Upper lobe of right lung (tissue), 1 donor: ENCODE measurements at regions not wholly inside any gene's neighbourhood (a gene's known extent, or its start where the extent isn't known, plus 50 kb on each side); places are given as distances from the start of the nearest gene placed in this dataset.
"Not testable (repeated sequence)": the region's sequence is repeated elsewhere in the genome, so short reads cannot be mapped to it uniquely, and the experiment has no call there.

ENCODE experiments used
- ATAC-seq: fragments of 200-7000 bp; cut with Tn5 transposase; one replicate; pipeline ENCODE4 v1.9.1; 2020; ENCODE audit warnings: mild to moderate bottlenecking, moderate library complexity
- DNase-seq: peaks from one replicate; pipeline ENCODE4 v3.0.0-alpha.2; 2020
- H3K27ac ChIP-seq: fragments of 200-600 bp; one replicate; pipeline ENCODE4 v1.8.0; 2022
- H3K27me3 ChIP-seq: fragments of 200-600 bp; one replicate; pipeline ENCODE4 v1.8.0; 2022; ENCODE audit warnings: mild to moderate bottlenecking
- H3K36me3 ChIP-seq: fragments of 200-600 bp; one replicate; pipeline ENCODE4 v1.8.0; 2022
- H3K4me1 ChIP-seq: fragments of 200-600 bp; one replicate; pipeline ENCODE4 v1.8.0; 2022
- H3K4me3 ChIP-seq: fragments of 200-600 bp; one replicate; pipeline ENCODE4 v1.8.0; 2022; ENCODE audit warnings: mild to moderate bottlenecking
- H3K9me3 ChIP-seq: fragments of 200-600 bp; one replicate; pipeline ENCODE4 v1.8.0; 2022
- CTCF ChIP-seq: fragments of 200-600 bp; IDR thresholded peaks from one replicate; pipeline ENCODE4 v1.8.0; 2022; ENCODE audit warnings: antibody characterized with exemption
- intact Hi-C: fragments of 100-400 bp; cut with DNase I; formaldehyde crosslinking; loops from one replicate; pipeline ENCODE4 v1.11.0; 2022
- donor health status: DM: no; HTN: yes; CAD: no; lungs with severe emphysema.

- Histone ChIP-seq H3K27me3 (no peaks in the 10 kb centered on the region), H3K36me3 (no peaks in the 10 kb centered on the region), H3K27ac (no peak overlapping the region), H3K9me3 (no peaks in the 10 kb centered on the region), H3K4me3 (peak overlapping the region; percentile 39), H3K4me1 (no peaks in the 10 kb centered on the region)
- TF ChIP-seq CTCF, result no peak
- peak; percentile 64 for DNase-seq
- ATAC-seq, result no peak
- intact Hi-C loops, result no loop called here
Observed at GRCh38 chr5:154646745-154647113, 108.4 kb upstream of the LARP1 start.

DNA sequence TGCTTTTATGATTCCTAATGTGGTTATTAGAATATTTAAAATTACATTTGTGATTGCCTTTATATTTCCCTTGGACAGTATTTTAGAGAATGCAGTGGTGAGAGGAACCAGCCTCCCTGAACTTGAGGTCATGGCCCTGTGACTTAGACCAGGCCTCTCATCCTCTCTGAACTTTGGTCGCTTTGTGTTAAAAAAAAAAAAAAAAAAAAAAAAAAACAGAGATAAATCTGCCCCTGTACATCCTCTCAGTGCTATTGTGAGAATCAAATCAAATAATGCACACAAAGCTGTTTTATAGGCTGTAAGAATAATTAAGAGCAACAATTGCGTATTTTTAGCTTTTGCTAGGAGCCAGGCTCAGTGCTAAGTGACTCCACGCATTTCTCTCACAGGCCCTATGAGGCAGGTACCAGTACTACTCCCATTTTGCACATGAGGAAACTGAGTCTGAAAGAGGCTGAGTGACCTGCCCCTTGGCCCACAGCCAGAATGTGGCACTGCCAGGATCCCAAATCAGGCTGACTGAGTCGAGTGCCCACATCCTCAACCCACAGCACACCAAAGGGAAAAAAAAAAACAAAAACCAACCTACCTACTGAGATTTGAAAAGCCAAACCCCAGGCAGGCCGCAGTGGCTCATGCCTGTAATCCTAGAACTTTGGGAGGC lies 110.3 kb upstream of the LARP1 start:
- ATAC-seq (no peak), DNase-seq (peak; percentile 29)
- Histone ChIP-seq H3K36me3 (no peaks in the 10 kb centered on the region), H3K4me1 (no peaks in the 10 kb centered on the region), H3K9me3 (no peaks in the 10 kb centered on the region), H3K27me3 (no peaks in the 10 kb centered on the region), H3K27ac (no peak overlapping the region), H3K4me3 (no peak overlapping the region)
- no peak for TF ChIP-seq CTCF
- intact Hi-C loops, result no loop called here

- H3K9me3 ChIP-seq, result no peaks in the 10 kb centered on the region
- no peaks in the 10 kb centered on the region for H3K27me3 ChIP-seq
- no peak overlapping the region for H3K27ac ChIP-seq
- no peaks in the 10 kb centered on the region for H3K4me1 ChIP-seq
- intact Hi-C loops, result no loop called here
- peak; percentile 85 for ATAC-seq
- TF ChIP-seq CTCF, result peak; percentile 56
- no peaks in the 10 kb centered on the region for H3K36me3 ChIP-seq
- no peak for DNase-seq
- no peak overlapping the region for H3K4me3 ChIP-seq
Observed at GRCh38 chr5:154642499-154643245, 112.5 kb upstream of the LARP1 start.

DNA sequence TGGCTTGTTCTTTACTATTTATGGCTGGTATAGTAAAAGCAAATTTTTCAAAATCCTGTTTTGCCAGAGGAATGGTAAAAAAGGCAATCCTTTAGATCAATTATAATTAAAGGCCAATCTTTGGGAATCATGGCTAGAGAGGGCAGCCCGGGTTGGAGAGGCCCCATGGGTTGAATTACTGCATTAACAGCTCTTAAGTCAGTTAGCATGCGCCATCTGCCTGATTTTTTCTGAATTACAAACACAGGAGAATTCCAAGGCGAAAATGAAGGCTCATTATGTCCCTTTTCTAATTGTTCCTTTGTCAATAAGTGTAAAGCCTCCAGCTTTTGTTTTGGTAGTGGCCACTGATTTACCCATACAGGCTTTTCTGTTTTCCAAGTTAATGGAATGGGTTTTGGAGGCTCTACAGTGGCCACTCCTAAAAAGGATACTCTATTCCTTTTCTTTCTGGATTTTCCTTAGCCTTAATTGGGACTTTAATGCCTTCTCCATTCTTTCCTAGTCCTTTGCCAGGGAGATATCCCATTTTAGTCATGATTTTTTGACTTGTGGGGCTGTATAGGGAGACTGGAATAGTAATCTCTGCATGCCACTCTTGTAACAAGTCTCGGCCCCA lies 114.9 kb upstream of the LARP1 start:
- H3K27me3 ChIP-seq, H3K9me3 ChIP-seq, ATAC-seq, H3K4me3 ChIP-seq, DNase-seq, H3K4me1 ChIP-seq, H3K27ac ChIP-seq, H3K36me3 ChIP-seq, intact Hi-C loops: not testable (repeated sequence)
- peak; percentile 59 for TF ChIP-seq CTCF

GRCh38 chr5:154636786-154637185 lies 118.4 kb upstream of the LARP1 start:
- DNase-seq, intact Hi-C loops, H3K27me3 ChIP-seq, ATAC-seq, H3K4me3 ChIP-seq, H3K9me3 ChIP-seq, H3K27ac ChIP-seq, H3K4me1 ChIP-seq, H3K36me3 ChIP-seq: not testable (repeated sequence)

GRCh38 chr5:154636271-154636670 lies 118.9 kb upstream of the LARP1 start:
- ATAC-seq, H3K27me3 ChIP-seq, H3K27ac ChIP-seq, H3K4me1 ChIP-seq, H3K4me3 ChIP-seq, H3K36me3 ChIP-seq, intact Hi-C loops, H3K9me3 ChIP-seq: not testable (repeated sequence)
- DNase-seq, result peak; percentile 36

GRCh38 chr5:154633744-154634143 lies 121.4 kb upstream of the LARP1 start:
- ATAC-seq, H3K27me3 ChIP-seq, intact Hi-C loops: not testable (repeated sequence)

More at GRCh38 chr5:154633744-154634143, 121.4 kb upstream of the LARP1 start:
- not testable (repeated sequence) for H3K27ac ChIP-seq, H3K4me3 ChIP-seq, H3K9me3 ChIP-seq, H3K4me1 ChIP-seq, DNase-seq, H3K36me3 ChIP-seq
